ENCODE measurements at regions not wholly inside any gene's neighbourhood (a gene's known extent, or its start where the extent isn't known, plus 50 kb on each side); places are given as distances from the start of the nearest gene placed in this dataset.
"Not testable (repeated sequence)": the region's sequence is repeated elsewhere in the genome, so short reads cannot be mapped to it uniquely, and the experiment has no call there.

- no peak for DNase-seq (ENCODE audit: low read depth)
Observed at GRCh38 chr2:47652061-47652690, 81.4 kb upstream of the KCNK12 start.

- DNase-seq (ENCODE audit: low read depth) = no peak
Observed at GRCh38 chr2:47651296-47651695, 80.5 kb upstream of the KCNK12 start.

- no peak for DNase-seq (ENCODE audit: low read depth)
Observed at GRCh38 chr2:47650001-47650535, 79.3 kb upstream of the KCNK12 start.

GRCh38 chr2:47645246-47645645 lies 74.5 kb upstream of the KCNK12 start:
- no peak for DNase-seq (ENCODE audit: low read depth)

GRCh38 chr2:47644351-47644750 lies 73.6 kb upstream of the KCNK12 start:
- DNase-seq (ENCODE audit: low read depth) = no peak

GRCh38 chr2:47641366-47641765 lies 70.6 kb upstream of the KCNK12 start:
- no peak for DNase-seq (ENCODE audit: low read depth)

- no peak for DNase-seq (ENCODE audit: low read depth)
Observed at GRCh38 chr2:47640356-47640755, 69.6 kb upstream of the KCNK12 start.

GRCh38 chr2:47639467-47639866 lies 68.7 kb upstream of the KCNK12 start:
- no peak for DNase-seq (ENCODE audit: low read depth)

- no peak for DNase-seq (ENCODE audit: low read depth)
Observed at GRCh38 chr2:47638430-47638829, 67.6 kb upstream of the KCNK12 start.

- peak; percentile 6 for DNase-seq (ENCODE audit: low read depth)
Observed at GRCh38 chr2:47636596-47637264, 65.9 kb upstream of the KCNK12 start.

GRCh38 chr2:47636176-47636575 lies 65.4 kb upstream of the KCNK12 start:
- DNase-seq (ENCODE audit: low read depth) = no peak

GRCh38 chr2:47632754-47633153 lies 62.0 kb upstream of the KCNK12 start:
- DNase-seq (ENCODE audit: low read depth) = no peak

- DNase-seq (ENCODE audit: low read depth) = peak; percentile 40
Observed at GRCh38 chr2:47631792-47632398, 61.1 kb upstream of the KCNK12 start.

GRCh38 chr2:47631306-47631705 lies 60.5 kb upstream of the KCNK12 start:
- DNase-seq (ENCODE audit: low read depth) = no peak

GRCh38 chr2:47629501-47630460 lies 59.0 kb upstream of the KCNK12 start:
- no peak for DNase-seq (ENCODE audit: low read depth)

GRCh38 chr2:47628904-47629303 lies 58.1 kb upstream of the KCNK12 start:
- no peak for DNase-seq (ENCODE audit: low read depth)

- no peak for DNase-seq (ENCODE audit: low read depth)
Observed at GRCh38 chr2:47626664-47627063, 55.9 kb upstream of the KCNK12 start.

- DNase-seq (ENCODE audit: low read depth) = not testable (repeated sequence)
Observed at GRCh38 chr2:47623140-47623539, 52.4 kb upstream of the KCNK12 start.

GRCh38 chr2:47620770-47621437 lies 50.1 kb upstream of the KCNK12 start:
- DNase-seq (ENCODE audit: low read depth) = no peak

All from GM04503 (cell line).